ENCODE measurements at regions not wholly inside any gene's neighbourhood (a gene's known extent, or its start where the extent isn't known, plus 50 kb on each side); places are given as distances from the start of the nearest gene placed in this dataset.
"Not testable (repeated sequence)": the region's sequence is repeated elsewhere in the genome, so short reads cannot be mapped to it uniquely, and the experiment has no call there.

GRCh38 chr7:146057958-146058357 is 58.6 kb upstream of the CNTNAP2 start:
- Mint-ChIP-seq H3K9me3 (peaks cover 17% of the 10 kb centered on the region), H3K36me3 (ENCODE audit: insufficient read depth) (no peaks in the 10 kb centered on the region)

GRCh38 chr7:146054909-146055308 is 61.7 kb upstream of the CNTNAP2 start:
- no peak overlapping the region for H3K27ac Mint-ChIP-seq (ENCODE audit: low read depth)
- H3K36me3 Mint-ChIP-seq (ENCODE audit: insufficient read depth) = no peaks in the 10 kb centered on the region
- no peaks in the 10 kb centered on the region for H3K4me1 Mint-ChIP-seq
- DNase-seq (ENCODE audit: low spot score in 2 of 2) (no peak), ATAC-seq (replicated peaks; ENCODE audit: extremely low read depth, poor library complexity, severe bottlenecking) (no peak)
- no peak overlapping the region for H3K4me3 Mint-ChIP-seq
- no peaks in the 10 kb centered on the region for H3K27me3 Mint-ChIP-seq
- peaks cover 28% of the 10 kb centered on the region for H3K9me3 Mint-ChIP-seq

More at GRCh38 chr7:146057958-146058357, 58.6 kb upstream of the CNTNAP2 start:
- Mint-ChIP-seq H3K4me1 (no peaks in the 10 kb centered on the region), H3K4me3 (no peak overlapping the region), H3K27ac (ENCODE audit: low read depth) (no peak overlapping the region), H3K27me3 (no peaks in the 10 kb centered on the region)
- no peak for ATAC-seq (replicated peaks; ENCODE audit: extremely low read depth, poor library complexity, severe bottlenecking)
- DNase-seq (ENCODE audit: low spot score in 2 of 2) = no peak

DNA sequence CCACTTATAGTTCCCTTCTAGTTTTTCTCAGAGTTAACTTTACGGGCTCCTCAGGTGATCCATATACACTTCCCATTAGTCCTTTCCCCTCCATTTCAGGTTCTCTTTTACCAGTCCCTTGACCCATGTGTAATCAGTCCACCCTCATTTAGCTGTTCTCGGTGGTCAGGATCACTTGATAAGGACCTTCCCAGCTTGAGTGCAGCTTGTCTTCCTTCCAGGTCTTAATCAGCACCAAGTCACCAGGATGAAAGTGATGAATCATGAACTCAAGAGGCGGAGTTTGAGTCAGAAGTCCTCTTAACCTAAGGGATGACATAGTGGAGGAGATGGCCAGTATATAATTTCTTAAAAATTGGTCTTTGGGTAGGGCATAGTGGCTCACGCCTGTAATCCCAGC is 63.1 kb upstream of the CNTNAP2 start:
- Mint-ChIP-seq H3K36me3 (ENCODE audit: insufficient read depth) (no peaks in the 10 kb centered on the region), H3K4me3 (no peak overlapping the region), H3K9me3 (peaks cover 28% of the 10 kb centered on the region), H3K27ac (ENCODE audit: low read depth) (no peak overlapping the region), H3K27me3 (no peaks in the 10 kb centered on the region), H3K4me1 (no peaks in the 10 kb centered on the region)
- DNase-seq (ENCODE audit: low spot score in 2 of 2) (no peak), ATAC-seq (replicated peaks; ENCODE audit: extremely low read depth, poor library complexity, severe bottlenecking) (no peak)

GRCh38 chr7:146043310-146043709 is 73.3 kb upstream of the CNTNAP2 start:
- not testable (repeated sequence) for H3K27ac Mint-ChIP-seq (ENCODE audit: low read depth); DNase-seq (ENCODE audit: low spot score in 2 of 2); ATAC-seq (replicated peaks; ENCODE audit: extremely low read depth, poor library complexity, severe bottlenecking); H3K27me3 Mint-ChIP-seq; H3K4me3 Mint-ChIP-seq; H3K4me1 Mint-ChIP-seq; H3K36me3 Mint-ChIP-seq (ENCODE audit: insufficient read depth)
- H3K9me3 Mint-ChIP-seq = peaks cover 17% of the 10 kb centered on the region

GRCh38 chr7:146028251-146028750 is 88.3 kb upstream of the CNTNAP2 start:
- Mint-ChIP-seq H3K27me3 (no peaks in the 10 kb centered on the region), H3K4me1 (no peaks in the 10 kb centered on the region), H3K4me3 (no peak overlapping the region), H3K27ac (ENCODE audit: low read depth) (no peak overlapping the region), H3K36me3 (ENCODE audit: insufficient read depth) (no peaks in the 10 kb centered on the region), H3K9me3 (peaks cover 32% of the 10 kb centered on the region)
- ATAC-seq (replicated peaks; ENCODE audit: extremely low read depth, poor library complexity, severe bottlenecking) (no peak), DNase-seq (ENCODE audit: low spot score in 2 of 2) (no peak)

DNA sequence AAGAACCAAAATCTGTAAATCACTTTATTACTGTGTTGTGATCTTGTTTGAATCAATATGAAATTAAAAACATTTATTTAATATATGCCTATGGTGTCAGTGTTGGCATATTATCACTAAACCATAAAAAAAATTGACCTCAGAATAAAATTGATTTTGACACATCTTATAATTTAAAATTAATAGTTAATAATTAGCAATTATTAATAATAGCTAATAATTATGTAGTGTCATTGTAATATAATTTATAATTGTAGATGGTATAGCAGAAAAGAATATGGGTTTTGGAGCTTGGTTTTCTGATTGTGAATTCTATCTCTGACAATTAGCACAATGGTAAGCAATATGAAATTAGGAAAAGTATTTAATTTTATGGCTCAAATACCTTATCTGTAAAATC is 89.4 kb upstream of the CNTNAP2 start:
- DNase-seq (ENCODE audit: low spot score in 2 of 2) = no peak
- Mint-ChIP-seq H3K36me3 (ENCODE audit: insufficient read depth) (no peaks in the 10 kb centered on the region), H3K4me3 (no peak overlapping the region), H3K27ac (ENCODE audit: low read depth) (no peak overlapping the region), H3K27me3 (no peaks in the 10 kb centered on the region), H3K4me1 (no peaks in the 10 kb centered on the region), H3K9me3 (peaks cover 35% of the 10 kb centered on the region)
- no peak for ATAC-seq (replicated peaks; ENCODE audit: extremely low read depth, poor library complexity, severe bottlenecking)

DNA sequence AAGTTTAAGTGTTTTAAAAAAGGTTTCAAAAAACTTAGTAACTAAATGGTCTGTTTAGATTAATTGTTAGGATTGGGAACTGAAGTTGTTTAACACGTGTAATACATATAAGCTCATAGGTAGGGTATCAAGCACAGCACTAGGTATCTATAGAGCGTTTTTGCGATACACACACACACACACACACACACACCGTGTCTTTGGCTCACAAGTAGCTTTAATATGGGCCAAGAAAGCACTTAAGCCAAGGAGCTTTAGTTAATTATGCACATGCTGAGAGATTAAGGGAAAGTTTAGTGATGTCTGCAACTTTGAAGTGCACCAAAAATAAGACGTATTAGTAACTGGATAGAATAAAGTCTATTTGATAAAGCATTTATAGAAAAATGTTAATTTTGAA is 93.8 kb upstream of the CNTNAP2 start:
- Mint-ChIP-seq H3K9me3 (peaks cover 49% of the 10 kb centered on the region), H3K4me3 (no peak overlapping the region), H3K36me3 (ENCODE audit: insufficient read depth) (no peaks in the 10 kb centered on the region), H3K27ac (ENCODE audit: low read depth) (no peak overlapping the region), H3K4me1 (no peaks in the 10 kb centered on the region), H3K27me3 (no peaks in the 10 kb centered on the region)
- DNase-seq (ENCODE audit: low spot score in 2 of 2) = no peak
- ATAC-seq (replicated peaks; ENCODE audit: extremely low read depth, poor library complexity, severe bottlenecking) = no peak

DNA sequence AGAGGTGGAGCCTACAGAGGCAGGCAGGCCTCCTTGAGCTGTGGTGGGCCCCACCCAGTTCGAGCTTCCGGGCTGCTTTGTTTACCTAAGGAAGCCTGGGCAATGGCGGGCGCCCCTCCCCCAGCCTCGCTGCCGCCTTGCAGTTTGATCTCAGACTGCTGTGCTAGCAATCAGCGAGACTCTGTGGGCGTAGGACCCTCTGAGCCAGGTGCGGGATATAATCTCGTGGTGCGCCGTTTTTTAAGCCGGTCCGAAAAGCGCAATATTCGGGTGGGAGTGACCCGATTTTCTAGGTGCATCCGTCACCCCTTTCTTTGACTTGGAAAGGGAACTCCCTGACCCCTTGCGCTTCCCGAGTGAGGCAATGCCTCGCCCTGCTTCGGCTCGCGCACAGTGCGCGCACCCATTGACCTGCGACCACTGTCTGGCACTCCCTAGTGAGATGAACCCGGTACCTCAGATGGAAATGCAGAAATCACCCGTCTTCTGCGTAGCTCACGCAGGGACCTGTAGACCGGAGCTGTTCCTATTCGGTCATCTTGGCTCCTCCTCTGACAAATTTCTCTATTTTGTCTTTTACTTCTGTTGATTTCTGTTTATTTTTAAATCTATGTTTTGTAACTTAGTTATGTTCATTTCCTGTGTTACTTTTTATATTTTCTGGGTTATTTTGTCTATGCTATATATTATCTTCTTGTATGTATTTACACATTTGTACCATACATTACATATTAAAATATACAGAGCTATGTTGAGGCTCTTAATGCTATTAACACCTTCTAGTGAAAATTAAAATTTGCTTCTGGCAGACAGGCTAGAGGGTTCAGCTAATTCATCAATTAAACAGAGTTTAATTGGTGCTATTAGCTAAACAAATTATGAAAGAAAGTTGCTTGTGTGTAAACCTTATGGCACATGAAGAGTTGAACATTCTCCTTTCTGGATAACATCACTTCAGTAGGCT is 97.3 kb upstream of the CNTNAP2 start:
- not testable (repeated sequence) for H3K27me3 Mint-ChIP-seq; H3K4me3 Mint-ChIP-seq; H3K4me1 Mint-ChIP-seq; H3K27ac Mint-ChIP-seq (ENCODE audit: low read depth); H3K36me3 Mint-ChIP-seq (ENCODE audit: insufficient read depth); ATAC-seq (replicated peaks; ENCODE audit: extremely low read depth, poor library complexity, severe bottlenecking); DNase-seq (ENCODE audit: low spot score in 2 of 2)
- peaks cover 27% of the 10 kb centered on the region for H3K9me3 Mint-ChIP-seq

DNA sequence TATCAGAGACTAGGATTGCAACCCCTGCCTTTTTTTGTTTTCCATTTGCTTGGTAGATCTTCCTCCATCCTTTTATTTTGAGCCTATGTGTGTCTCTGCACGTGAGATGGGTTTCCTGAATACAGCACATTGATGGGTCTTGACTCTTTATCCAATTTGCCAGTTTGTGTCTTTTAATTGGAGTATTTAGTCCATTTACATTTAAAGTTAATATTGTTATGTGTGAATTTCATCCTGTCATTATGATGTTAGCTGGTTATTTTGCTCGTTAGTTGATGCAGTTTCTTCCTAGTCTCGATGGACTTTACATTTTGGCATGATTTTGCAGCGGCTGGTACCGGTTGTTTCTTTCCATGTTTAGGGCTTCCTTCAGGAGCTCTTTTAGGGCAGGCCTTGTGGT is 99.2 kb upstream of the CNTNAP2 start:
- H3K4me3 Mint-ChIP-seq; H3K27ac Mint-ChIP-seq (ENCODE audit: low read depth); H3K27me3 Mint-ChIP-seq; H3K36me3 Mint-ChIP-seq (ENCODE audit: insufficient read depth); ATAC-seq (replicated peaks; ENCODE audit: extremely low read depth, poor library complexity, severe bottlenecking); DNase-seq (ENCODE audit: low spot score in 2 of 2); H3K4me1 Mint-ChIP-seq: not testable (repeated sequence)
- peaks cover 20% of the 10 kb centered on the region for H3K9me3 Mint-ChIP-seq

DNA sequence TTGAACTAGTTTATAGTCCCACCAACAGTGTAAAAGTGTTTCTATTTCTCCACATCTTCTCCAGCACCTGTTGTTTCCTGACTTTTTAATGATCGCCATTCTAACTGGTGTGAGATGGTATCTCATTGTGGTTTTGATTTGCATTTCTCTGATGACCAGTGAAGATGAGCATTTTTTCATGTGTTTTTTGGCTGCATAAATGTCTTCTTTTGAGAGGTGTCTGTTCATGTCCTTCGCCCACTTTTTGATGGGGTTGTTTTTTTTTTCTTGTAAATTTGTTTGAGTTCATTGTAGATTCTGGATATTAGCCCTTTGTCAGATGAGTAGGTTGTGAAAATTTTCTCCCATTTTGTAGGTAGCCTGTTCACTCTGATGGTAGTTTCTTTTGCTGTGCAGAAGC is 102.4 kb upstream of the CNTNAP2 start:
- not testable (repeated sequence) for ATAC-seq (replicated peaks; ENCODE audit: extremely low read depth, poor library complexity, severe bottlenecking); H3K27ac Mint-ChIP-seq (ENCODE audit: low read depth); DNase-seq (ENCODE audit: low spot score in 2 of 2); H3K9me3 Mint-ChIP-seq; H3K4me3 Mint-ChIP-seq; H3K4me1 Mint-ChIP-seq; H3K27me3 Mint-ChIP-seq; H3K36me3 Mint-ChIP-seq (ENCODE audit: insufficient read depth)

- H3K9me3 Mint-ChIP-seq = peaks cover 9% of the 10 kb centered on the region
- H3K36me3 Mint-ChIP-seq (ENCODE audit: insufficient read depth) = no peaks in the 10 kb centered on the region
- no peaks in the 10 kb centered on the region for H3K27me3 Mint-ChIP-seq
- no peak overlapping the region for H3K4me3 Mint-ChIP-seq
- no peaks in the 10 kb centered on the region for H3K4me1 Mint-ChIP-seq
- DNase-seq (ENCODE audit: low spot score in 2 of 2) (no peak), ATAC-seq (replicated peaks; ENCODE audit: extremely low read depth, poor library complexity, severe bottlenecking) (no peak)
- H3K27ac Mint-ChIP-seq (ENCODE audit: low read depth) = no peak overlapping the region
These were observed 108.3 kb upstream of the CNTNAP2 start for GRCh38 chr7:146008293-146008692.

- no peaks in the 10 kb centered on the region for H3K27me3 Mint-ChIP-seq
- ATAC-seq (replicated peaks; ENCODE audit: extremely low read depth, poor library complexity, severe bottlenecking) = no peak
- no peak for DNase-seq (ENCODE audit: low spot score in 2 of 2)
- no peaks in the 10 kb centered on the region for H3K36me3 Mint-ChIP-seq (ENCODE audit: insufficient read depth)
- no peak overlapping the region for H3K4me3 Mint-ChIP-seq
- H3K9me3 Mint-ChIP-seq = peaks cover 18% of the 10 kb centered on the region
- no peaks in the 10 kb centered on the region for H3K4me1 Mint-ChIP-seq
- H3K27ac Mint-ChIP-seq (ENCODE audit: low read depth) = no peak overlapping the region
These were observed 111.8 kb upstream of the CNTNAP2 start for GRCh38 chr7:146004805-146005204.

GRCh38 chr7:146002431-146003078 is 114.0 kb upstream of the CNTNAP2 start:
- no peaks in the 10 kb centered on the region for H3K36me3 Mint-ChIP-seq (ENCODE audit: insufficient read depth)
- no peak overlapping the region for H3K4me3 Mint-ChIP-seq
- ATAC-seq (replicated peaks; ENCODE audit: extremely low read depth, poor library complexity, severe bottlenecking) (no peak), DNase-seq (ENCODE audit: low spot score in 2 of 2) (no peak)
- H3K27me3 Mint-ChIP-seq = no peaks in the 10 kb centered on the region
- no peaks in the 10 kb centered on the region for H3K4me1 Mint-ChIP-seq
- peaks cover 18% of the 10 kb centered on the region for H3K9me3 Mint-ChIP-seq
- no peak overlapping the region for H3K27ac Mint-ChIP-seq (ENCODE audit: low read depth)

Data from central memory CD8-positive, alpha-beta T cell (primary cell).